Fibroblast of lung (primary cell): ENCODE measurements at regions not wholly inside any gene's neighbourhood (a gene's known extent, or its start where the extent isn't known, plus 50 kb on each side); places are given as distances from the start of the nearest gene placed in this dataset.

ENCODE experiments used
- CTCF ChIP-seq, 2 donors: IDR thresholded peaks in 1 of 2; conservative IDR thresholded peaks in 1 of 2; 1 replicate in 1 of 2; 2 replicates in 1 of 2; pipeline ENCODE4 v1.5.1; 2011 to 2012; ENCODE audit warnings: low read length in 2 of 2, control low read depth in 1 of 2, inconsistent platforms in 1 of 2, low read depth in 1 of 2, mild to moderate bottlenecking in 1 of 2
- EZH2 ChIP-seq: IDR thresholded peaks from 2 replicates; pipeline ENCODE4 v1.5.1; 2012; ENCODE audit warnings: low read length, control low read depth, mild to moderate bottlenecking; ENCODE audit errors: missing control alignments

GRCh38 chr11:81899156-81899555 is 834.5 kb downstream of the FAM181B start:
- TF ChIP-seq CTCF (conservative IDR thresholded peaks at IDR 0.05 in 1 of 2, IDR thresholded peaks at IDR 0.05 in 1 of 2; ENCODE audit: low read depth in 1 of 2, low read length in 2 of 2) (no peak), EZH2 (no peak)
